A673 (cell line): ENCODE measurements at regions not wholly inside any gene's neighbourhood (a gene's known extent, or its start where the extent isn't known, plus 50 kb on each side); places are given as distances from the start of the nearest gene placed in this dataset.

Experiments
- BruUV-seq: library from RNA; stranded (reverse); fragments of 400-500 nt; replicated peaks from 2 replicates; lab custom pipeline; 2021; lab: Mats Ljungman, UMichigan
- CTCF ChIA-PET: fragments of 300-600 bp; sonication (Branson Sonifier 250); formaldehyde crosslinking; loops from one replicate; lab custom pipeline; 2022; ENCODE audit warnings: antibody characterized with exemption; lab: Charles Lee
- POLR2A ChIA-PET: fragments of 300-600 bp; sonication (Branson Sonifier 250); formaldehyde crosslinking; loops from one replicate; lab custom pipeline; 2022; ENCODE audit warnings: antibody characterized with exemption; ENCODE audit not compliant: low non-redundant PET; lab: Charles Lee
- DNase-seq: peaks from one replicate; pipeline ENCODE4 v3.0.0-alpha.2; 2015; ENCODE audit warnings: low spot score
- H3K27ac ChIP-seq: fragments of 200-600 bp; sonication (generic); 2 replicates; pipeline ENCODE4 v1.5.1; 2016; ENCODE audit warnings: mixed run types, low read depth, mild to moderate bottlenecking, mixed read lengths, antibody characterized with exemption, low read length; ENCODE audit not compliant: poor library complexity, severe bottlenecking
- H3K27me3 ChIP-seq: fragments of 200-600 bp; sonication (generic); replicated peaks from 2 replicates; pipeline ENCODE4 v1.6.1; 2017; ENCODE audit warnings: mixed run types, low read depth, mild to moderate bottlenecking, mixed read lengths, antibody characterized with exemption, low read length; ENCODE audit not compliant: insufficient read depth, poor library complexity
- H3K36me3 ChIP-seq: fragments of 200-600 bp; sonication (generic); 2 replicates; pipeline ENCODE4 v1.6.1; 2016; ENCODE audit warnings: mixed run types, mild to moderate bottlenecking, mixed read lengths, antibody characterized with exemption, low read length; ENCODE audit not compliant: insufficient read depth, poor library complexity, severe bottlenecking
- H3K4me1 ChIP-seq: fragments of 200-600 bp; sonication (generic); 2 replicates; pipeline ENCODE4 v1.6.1; 2017; ENCODE audit warnings: mixed run types, mild to moderate bottlenecking, mixed read lengths, antibody characterized with exemption, low read length; ENCODE audit not compliant: insufficient read depth, poor library complexity, severe bottlenecking
- H3K4me3 ChIP-seq: fragments of 200-600 bp; sonication (generic); 2 replicates; pipeline ENCODE4 v1.5.1; 2016; ENCODE audit warnings: low read depth, mixed run types, mild to moderate bottlenecking, mixed read lengths, low read length; ENCODE audit not compliant: poor library complexity, severe bottlenecking
- H3K9me3 ChIP-seq: fragments of 200-600 bp; sonication (generic); 2 replicates; pipeline ENCODE4 v1.6.1; 2016; ENCODE audit warnings: mixed run types, low read depth, mild to moderate bottlenecking, mixed read lengths, antibody characterized with exemption, low read length; ENCODE audit not compliant: poor library complexity, severe bottlenecking
- EZH2 ChIP-seq: fragments of 200-600 bp; sonication (generic); IDR thresholded peaks from 2 replicates; pipeline ENCODE4 v1.6.1; 2017; ENCODE audit warnings: borderline replicate concordance, low read depth, mild to moderate bottlenecking, mixed read lengths, antibody characterized with exemption, low read length; ENCODE audit not compliant: poor library complexity, severe bottlenecking
- intact Hi-C: fragments of 100-400 bp; cut with micrococcal nuclease; formaldehyde crosslinking; loops from one replicate; pipeline ENCODE4 v1.10.0; 2022; ENCODE audit not compliant: unreplicated experiment
- TF ChIP-seq, protein P1 (sequence below): fragments of 300-800, 200-600 bp; sonication (generic); conservative IDR thresholded peaks from 2 replicates; pipeline ENCODE4 v1.5.1; 2017; ENCODE audit warnings: low read depth, mild to moderate bottlenecking, antibody characterized with exemption, low read length, moderate library complexity, mixed read lengths

- ChIA-PET CTCF (interaction anchor here (0.5 kb wide), 1 partner anchor 293 kb away, joined by 6 read pairs; no protein-coding TSS in a partner anchor), POLR2A (no interaction called here)
- intact Hi-C loops = no loop called here
- no peaks in the 10 kb centered on the region for H3K36me3 ChIP-seq
- no peaks in the 10 kb centered on the region for H3K27me3 ChIP-seq
- no peaks in the 10 kb centered on the region for H3K4me1 ChIP-seq
- TF ChIP-seq EZH2 = no peak
- TF ChIP-seq, protein P1, sequence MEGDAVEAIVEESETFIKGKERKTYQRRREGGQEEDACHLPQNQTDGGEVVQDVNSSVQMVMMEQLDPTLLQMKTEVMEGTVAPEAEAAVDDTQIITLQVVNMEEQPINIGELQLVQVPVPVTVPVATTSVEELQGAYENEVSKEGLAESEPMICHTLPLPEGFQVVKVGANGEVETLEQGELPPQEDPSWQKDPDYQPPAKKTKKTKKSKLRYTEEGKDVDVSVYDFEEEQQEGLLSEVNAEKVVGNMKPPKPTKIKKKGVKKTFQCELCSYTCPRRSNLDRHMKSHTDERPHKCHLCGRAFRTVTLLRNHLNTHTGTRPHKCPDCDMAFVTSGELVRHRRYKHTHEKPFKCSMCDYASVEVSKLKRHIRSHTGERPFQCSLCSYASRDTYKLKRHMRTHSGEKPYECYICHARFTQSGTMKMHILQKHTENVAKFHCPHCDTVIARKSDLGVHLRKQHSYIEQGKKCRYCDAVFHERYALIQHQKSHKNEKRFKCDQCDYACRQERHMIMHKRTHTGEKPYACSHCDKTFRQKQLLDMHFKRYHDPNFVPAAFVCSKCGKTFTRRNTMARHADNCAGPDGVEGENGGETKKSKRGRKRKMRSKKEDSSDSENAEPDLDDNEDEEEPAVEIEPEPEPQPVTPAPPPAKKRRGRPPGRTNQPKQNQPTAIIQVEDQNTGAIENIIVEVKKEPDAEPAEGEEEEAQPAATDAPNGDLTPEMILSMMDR = no peak
- DNase-seq = no peak
- H3K4me3 ChIP-seq = no peak overlapping the region
- no peaks in the 10 kb centered on the region for H3K9me3 ChIP-seq
- BruUV-seq = no TSS peak
- H3K27ac ChIP-seq = no peak overlapping the region
Observed at GRCh38 chr15:31508656-31509055, 182.0 kb downstream of the KLF13 start.

- Histone ChIP-seq H3K4me1 (no peaks in the 10 kb centered on the region), H3K36me3 (no peaks in the 10 kb centered on the region), H3K4me3 (no peak overlapping the region), H3K9me3 (no peaks in the 10 kb centered on the region), H3K27ac (no peak overlapping the region), H3K27me3 (no peaks in the 10 kb centered on the region)
- no peak for DNase-seq
- BruUV-seq = no TSS peak
- TF ChIP-seq EZH2 = no peak
- TF ChIP-seq, protein P1 = no peak
- POLR2A ChIA-PET = no interaction called here
- intact Hi-C loops = no loop called here
- CTCF ChIA-PET = no interaction called here
Observed at GRCh38 chr15:31510057-31510456, 183.4 kb downstream of the KLF13 start.

DNA sequence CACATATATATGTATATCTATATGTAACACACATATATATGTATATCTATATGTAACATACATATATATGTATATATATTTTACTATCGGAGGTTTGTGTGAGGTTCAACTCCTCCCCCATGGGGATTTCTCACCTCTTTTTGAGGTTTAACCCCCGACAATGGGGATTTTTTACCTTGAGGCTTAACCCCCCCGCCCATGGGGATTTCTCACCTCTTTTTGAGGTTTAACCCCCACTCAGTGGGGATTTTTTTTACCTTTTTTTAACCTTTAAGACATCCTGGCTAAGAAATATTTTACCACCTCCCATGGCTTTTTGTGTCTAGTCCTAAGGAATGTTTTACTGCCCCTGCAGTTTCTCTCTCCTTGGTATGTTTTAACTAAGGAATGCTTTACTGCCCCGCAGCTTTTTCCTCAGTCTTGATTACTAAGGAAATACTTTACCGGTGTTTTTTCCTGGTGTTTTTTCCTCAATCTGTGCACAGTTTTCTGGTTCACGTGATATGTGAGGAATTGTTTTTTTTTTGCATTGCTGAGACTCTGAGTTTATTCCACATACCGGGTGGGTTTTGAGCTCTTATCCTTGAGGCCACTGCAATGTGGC is 185.2 kb downstream of the KLF13 start:
- no peaks in the 10 kb centered on the region for H3K4me1 ChIP-seq
- no peaks in the 10 kb centered on the region for H3K27me3 ChIP-seq
- H3K27ac ChIP-seq = no peak overlapping the region
- H3K4me3 ChIP-seq = no peak overlapping the region
- TF ChIP-seq EZH2 = no peak
- TF ChIP-seq, protein P1 = no peak
- intact Hi-C loops = no loop called here
- H3K36me3 ChIP-seq = no peaks in the 10 kb centered on the region
- ChIA-PET POLR2A (no interaction called here), CTCF (no interaction called here)
- no peak for DNase-seq
- H3K9me3 ChIP-seq = no peaks in the 10 kb centered on the region
- no TSS peak for BruUV-seq
